GM13976 (cell line): ENCODE measurements at regions not wholly inside any gene's neighbourhood (a gene's known extent, or its start where the extent isn't known, plus 50 kb on each side); places are given as distances from the start of the nearest gene placed in this dataset.

Experiments used
- DNase-seq: peaks from one replicate; pipeline ENCODE4 v3.0.0; 2012; ENCODE audit warnings: low spot score
- in situ Hi-C: fragments of 300-500 bp; cut with MboI; formaldehyde crosslinking; loops from one replicate; pipeline ENCODE4 v1.12.0; 2022; ENCODE audit warnings: low sequenced_read_pairs, mixed read lengths, inconsistent platforms; ENCODE audit not compliant: unreplicated experiment
- TF ChIP-seq, protein P1 (sequence below): IDR thresholded peaks from 2 replicates; pipeline ENCODE4 v1.5.1; 2012; ENCODE audit warnings: borderline replicate concordance, mild to moderate bottlenecking; ENCODE audit not compliant: insufficient read depth; ENCODE audit errors: extremely low read depth, missing control alignments, control extremely low read depth

DNA sequence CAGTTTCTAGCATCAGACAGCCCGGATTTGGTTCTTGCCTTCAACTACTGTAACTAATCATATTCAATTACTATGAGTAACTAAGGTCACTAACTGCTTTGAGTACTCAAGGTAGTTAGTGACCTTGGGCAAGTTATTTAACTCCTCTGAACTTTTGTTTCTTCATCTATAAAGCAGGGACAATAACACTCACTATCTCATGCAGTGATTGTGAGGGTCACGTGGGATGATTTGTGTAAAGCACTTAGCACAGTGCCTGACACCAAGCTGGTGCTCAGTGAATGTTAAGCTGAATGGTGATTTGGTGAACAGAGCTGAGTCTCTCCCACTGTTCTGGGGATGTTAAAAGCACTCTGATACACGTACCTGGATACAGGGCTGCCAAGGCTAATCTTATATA lies 171.3 kb upstream of the PLXNC1 start:
- in situ Hi-C loops: loop anchor here (25.0 kb wide), 1 partner anchor 415 kb away; the partner anchor contains the start of gene SOCS2
- TF ChIP-seq, protein P1, sequence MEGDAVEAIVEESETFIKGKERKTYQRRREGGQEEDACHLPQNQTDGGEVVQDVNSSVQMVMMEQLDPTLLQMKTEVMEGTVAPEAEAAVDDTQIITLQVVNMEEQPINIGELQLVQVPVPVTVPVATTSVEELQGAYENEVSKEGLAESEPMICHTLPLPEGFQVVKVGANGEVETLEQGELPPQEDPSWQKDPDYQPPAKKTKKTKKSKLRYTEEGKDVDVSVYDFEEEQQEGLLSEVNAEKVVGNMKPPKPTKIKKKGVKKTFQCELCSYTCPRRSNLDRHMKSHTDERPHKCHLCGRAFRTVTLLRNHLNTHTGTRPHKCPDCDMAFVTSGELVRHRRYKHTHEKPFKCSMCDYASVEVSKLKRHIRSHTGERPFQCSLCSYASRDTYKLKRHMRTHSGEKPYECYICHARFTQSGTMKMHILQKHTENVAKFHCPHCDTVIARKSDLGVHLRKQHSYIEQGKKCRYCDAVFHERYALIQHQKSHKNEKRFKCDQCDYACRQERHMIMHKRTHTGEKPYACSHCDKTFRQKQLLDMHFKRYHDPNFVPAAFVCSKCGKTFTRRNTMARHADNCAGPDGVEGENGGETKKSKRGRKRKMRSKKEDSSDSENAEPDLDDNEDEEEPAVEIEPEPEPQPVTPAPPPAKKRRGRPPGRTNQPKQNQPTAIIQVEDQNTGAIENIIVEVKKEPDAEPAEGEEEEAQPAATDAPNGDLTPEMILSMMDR: no peak
- DNase-seq: no peak

DNA sequence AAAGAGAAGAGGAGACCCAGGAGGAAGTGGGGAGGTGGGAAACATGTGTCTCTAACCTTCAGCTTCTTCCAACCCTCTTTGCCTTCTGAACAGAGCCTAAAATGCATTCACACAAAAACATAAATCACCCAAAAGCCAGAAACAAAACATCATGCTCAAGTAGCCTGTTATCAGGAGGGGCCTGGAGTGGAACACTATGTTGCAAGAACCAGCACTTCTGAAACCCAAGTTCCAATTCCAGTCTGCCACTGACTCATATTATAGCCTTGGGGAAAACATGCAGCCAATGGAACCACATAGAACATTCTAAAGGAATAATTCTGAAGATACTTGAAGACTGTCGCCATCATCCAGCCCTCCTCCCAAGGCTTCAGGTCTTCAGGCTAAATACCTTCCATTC lies 169.8 kb upstream of the PLXNC1 start:
- in situ Hi-C loops: loop anchor here (25.0 kb wide), 1 partner anchor 416 kb away; the partner anchor contains the start of gene SOCS2
- TF ChIP-seq, protein P1: no peak
- DNase-seq: no peak

DNA sequence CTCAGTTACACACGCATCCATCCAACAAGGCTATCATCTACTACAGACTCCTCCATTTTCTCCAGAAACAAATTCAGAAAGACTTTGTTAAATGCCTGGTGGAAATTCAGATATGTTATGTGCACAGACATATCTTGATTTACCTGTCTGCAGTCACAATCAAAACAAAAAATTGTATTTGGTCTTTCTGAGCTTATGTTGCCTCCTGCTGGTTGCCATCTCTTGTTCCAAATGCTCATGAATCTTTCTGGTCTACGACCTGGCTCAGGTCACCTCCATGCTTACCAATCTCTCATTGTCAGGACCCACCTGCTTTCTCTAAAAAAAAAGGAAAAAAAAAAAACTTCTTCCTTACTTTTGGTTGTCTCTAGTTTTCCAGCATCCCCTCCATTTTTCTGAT lies 169.2 kb upstream of the PLXNC1 start:
- peak; percentile 31 for DNase-seq
- TF ChIP-seq, protein P1: peak; percentile 44
- in situ Hi-C loops: loop anchor here (25.0 kb wide), 1 partner anchor 417 kb away; the partner anchor contains the start of gene SOCS2

DNA sequence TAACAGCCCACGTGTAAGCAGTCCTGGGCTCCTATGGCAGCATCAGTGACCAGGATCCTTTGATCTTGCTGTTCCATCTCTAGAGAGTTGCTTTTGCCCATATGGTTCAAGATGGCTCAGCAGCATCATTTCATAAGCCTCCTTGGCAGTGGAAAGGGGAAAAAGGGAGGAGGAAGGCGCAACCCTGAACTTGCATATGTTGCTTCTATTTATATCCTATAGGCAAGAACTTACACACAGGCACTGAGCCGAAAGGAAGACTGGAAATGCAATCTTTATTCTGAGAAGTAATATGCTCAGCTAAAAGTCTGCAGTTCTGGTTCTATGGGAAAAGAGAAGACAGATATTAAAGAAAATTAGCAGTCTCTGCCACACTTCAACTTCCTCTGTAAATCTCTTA lies 167.7 kb upstream of the PLXNC1 start:
- TF ChIP-seq, protein P1: no peak
- DNase-seq: no peak
- in situ Hi-C loops: loop anchor here (25.0 kb wide), 1 partner anchor 418 kb away; the partner anchor contains the start of gene SOCS2

DNA sequence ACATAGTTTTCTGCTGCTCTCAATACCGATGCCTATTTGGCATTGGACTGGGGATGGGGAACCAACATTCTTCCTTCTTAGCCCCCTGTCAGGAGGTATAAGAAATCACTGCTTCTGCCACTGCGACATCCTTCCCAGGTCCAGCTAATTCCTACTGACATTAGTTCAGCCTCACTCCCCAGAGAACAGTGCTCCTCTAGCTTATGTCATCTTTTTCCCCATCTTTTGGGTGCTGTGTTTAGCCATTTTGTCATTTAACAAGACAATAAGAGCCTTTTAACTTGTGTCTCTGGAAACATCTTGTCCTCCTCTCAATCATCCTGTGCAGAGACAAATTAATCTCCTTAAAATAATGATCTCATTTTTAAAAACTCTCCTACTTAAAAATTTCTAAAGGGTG lies 167.0 kb upstream of the PLXNC1 start:
- TF ChIP-seq, protein P1: no peak
- no peak for DNase-seq
- in situ Hi-C loops: loop anchor here (25.0 kb wide), 1 partner anchor 419 kb away; the partner anchor contains the start of gene SOCS2

DNA sequence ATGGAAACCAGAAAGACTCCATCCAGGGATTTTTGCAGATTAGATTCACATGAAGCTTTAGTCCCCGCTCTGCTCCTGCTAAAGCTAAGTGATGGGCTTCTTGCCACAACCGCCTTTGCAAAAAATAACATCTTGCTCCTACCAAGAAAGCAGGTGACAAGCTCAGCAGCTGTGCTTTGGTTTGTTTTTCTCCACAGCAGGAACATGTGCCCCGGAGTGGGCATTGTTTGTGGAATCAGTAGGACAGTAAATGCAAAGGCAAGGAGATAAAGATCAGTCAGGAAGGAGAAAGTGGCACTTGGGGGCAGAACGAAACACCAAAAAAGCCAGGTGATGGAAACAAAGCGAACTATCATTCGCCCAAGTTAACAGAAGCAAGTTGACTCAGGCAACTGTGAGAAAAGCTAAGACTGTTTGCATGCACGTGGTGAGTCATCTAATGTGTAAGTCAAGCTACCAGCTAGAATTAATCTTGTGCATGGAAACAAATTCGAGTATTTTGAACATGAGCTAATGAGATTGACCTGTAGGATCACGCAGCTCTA lies 165.5 kb upstream of the PLXNC1 start:
- in situ Hi-C loops: loop anchor here (25.0 kb wide), 1 partner anchor 421 kb away; the partner anchor contains the start of gene SOCS2
- no peak for DNase-seq
- TF ChIP-seq, protein P1: no peak
